ENCODE measurements at regions not wholly inside any gene's neighbourhood (a gene's known extent, or its start where the extent isn't known, plus 50 kb on each side); places are given as distances from the start of the nearest gene placed in this dataset.

GRCh38 chr3:102068736-102069135, 219.4 kb downstream of the NFKBIZ start:
- H3K27ac ChIP-seq = peak overlapping the region; percentile 55; the same call in 1 of the 2 replicates
- POLR2A ChIA-PET (ENCODE audit: low non-redundant PET) = no interaction called here

GRCh38 chr3:102069211-102069662, 219.9 kb downstream of the NFKBIZ start:
- DNase-seq (ENCODE audit: low spot score) = peak; percentile 49
- no peak for TF ChIP-seq CTCF (conservative IDR thresholded peaks at IDR 0.05; ENCODE audit: low read depth)
- ChIA-PET CTCF (no interaction called here), POLR2A (ENCODE audit: low non-redundant PET) (no interaction called here)
- peak overlapping the region; percentile 55; the same call in 1 of the 2 replicates for H3K27ac ChIP-seq

More at GRCh38 chr3:102068736-102069135, 219.4 kb downstream of the NFKBIZ start:
- no peak for TF ChIP-seq CTCF (conservative IDR thresholded peaks at IDR 0.05; ENCODE audit: low read depth)
- DNase-seq (ENCODE audit: low spot score) = no peak
- CTCF ChIA-PET = no interaction called here

- CTCF ChIA-PET = no interaction called here
- TF ChIP-seq CTCF (conservative IDR thresholded peaks at IDR 0.05; ENCODE audit: low read depth) = no peak
- POLR2A ChIA-PET (ENCODE audit: low non-redundant PET) = no interaction called here
- no peak overlapping the region for H3K27ac ChIP-seq
- DNase-seq (ENCODE audit: low spot score) = no peak
Measured at GRCh38 chr3:102074946-102075345, 225.6 kb downstream of the NFKBIZ start.

- ChIA-PET POLR2A (ENCODE audit: low non-redundant PET) (no interaction called here), CTCF (no interaction called here)
- no peak for DNase-seq (ENCODE audit: low spot score)
- TF ChIP-seq CTCF (conservative IDR thresholded peaks at IDR 0.05; ENCODE audit: low read depth) = no peak
- no peak overlapping the region for H3K27ac ChIP-seq
Measured at GRCh38 chr3:102078401-102078800, 229.1 kb downstream of the NFKBIZ start.

GRCh38 chr3:102078854-102079808, 229.8 kb downstream of the NFKBIZ start:
- no peak for DNase-seq (ENCODE audit: low spot score)
- TF ChIP-seq CTCF (conservative IDR thresholded peaks at IDR 0.05; ENCODE audit: low read depth) = no peak
- ChIA-PET CTCF (no interaction called here), POLR2A (ENCODE audit: low non-redundant PET) (no interaction called here)
- H3K27ac ChIP-seq = no peak overlapping the region

GRCh38 chr3:102079809-102080197, 230.5 kb downstream of the NFKBIZ start:
- POLR2A ChIA-PET (ENCODE audit: low non-redundant PET) = no interaction called here
- CTCF ChIA-PET = no interaction called here
- H3K27ac ChIP-seq = no peak overlapping the region
- no peak for TF ChIP-seq CTCF (conservative IDR thresholded peaks at IDR 0.05; ENCODE audit: low read depth)
- no peak for DNase-seq (ENCODE audit: low spot score)
